OCI-LY7 (cell line): ENCODE measurements at regions not wholly inside any gene's neighbourhood (a gene's known extent, or its start where the extent isn't known, plus 50 kb on each side); places are given as distances from the start of the nearest gene placed in this dataset.

ENCODE experiments used
- BruUV-seq: library from RNA; stranded (reverse); fragments of 400-500 nt; replicated peaks from 2 replicates; lab custom pipeline; 2021; lab: Mats Ljungman, UMichigan
- CTCF ChIA-PET: fragments of 300-600 bp; sonication (Branson Sonifier 250); formaldehyde crosslinking; loops from one replicate; lab custom pipeline; 2022; ENCODE audit warnings: antibody characterized with exemption; ENCODE audit not compliant: unreplicated experiment; lab: Charles Lee
- POLR2A ChIA-PET: fragments of 300-600 bp; sonication (Branson Sonifier 250); formaldehyde crosslinking; loops from one replicate; lab custom pipeline; 2022; ENCODE audit warnings: antibody characterized with exemption; lab: Charles Lee
- DNase-seq: peaks from one replicate; pipeline ENCODE4 v3.0.0-alpha.2; 2015; ENCODE audit warnings: low spot score
- H2AFZ ChIP-seq: fragments of 200-600 bp; sonication (generic), shearing (Covaris generic); 2 replicates; pipeline ENCODE4 v1.6.1; 2014; ENCODE audit warnings: mild to moderate bottlenecking, antibody characterized with exemption, low read length, moderate library complexity
- H3K27ac ChIP-seq: fragments of 200-600 bp; sonication (generic); 2 replicates; pipeline ENCODE4 v1.5.1; 2014; ENCODE audit warnings: mixed run types, low read depth, mild to moderate bottlenecking, moderate library complexity, low read length, inconsistent platforms; ENCODE audit not compliant: poor library complexity, severe bottlenecking
- H3K36me3 ChIP-seq: fragments of 200-600 bp; sonication (generic); 2 replicates; pipeline ENCODE4 v1.6.1; 2014; ENCODE audit warnings: mild to moderate bottlenecking, antibody characterized with exemption, low read length, moderate library complexity, mixed read lengths; ENCODE audit not compliant: insufficient read depth
- H3K4me1 ChIP-seq: fragments of 200-600 bp; sonication (generic); 2 replicates; pipeline ENCODE4 v1.5.1; 2014; ENCODE audit warnings: mild to moderate bottlenecking, low read length; ENCODE audit not compliant: insufficient read depth, poor library complexity, severe bottlenecking
- H3K4me2 ChIP-seq: fragments of 200-600 bp; sonication (generic); 2 replicates; pipeline ENCODE4 v1.6.1; 2014; ENCODE audit warnings: mild to moderate bottlenecking, low read length
- H3K4me3 ChIP-seq: fragments of 200-600 bp; sonication (generic); 2 replicates; pipeline ENCODE4 v1.5.1; 2014; ENCODE audit warnings: mild to moderate bottlenecking, low read depth, low read length; ENCODE audit not compliant: poor library complexity, severe bottlenecking
- H3K79me2 ChIP-seq: fragments of 200-600 bp; sonication (generic); 2 replicates; pipeline ENCODE4 v1.6.1; 2016; ENCODE audit warnings: low read depth, mild to moderate bottlenecking, low read length, moderate library complexity, mixed read lengths; ENCODE audit not compliant: insufficient read depth
- H3K9me2 ChIP-seq: fragments of 200-600 bp; sonication (generic); 2 replicates; pipeline ENCODE4 v1.6.1; 2016; ENCODE audit warnings: mild to moderate bottlenecking, low read length, mixed read lengths; ENCODE audit not compliant: insufficient read depth
- H3K9me3 ChIP-seq: fragments of 200-600 bp; sonication (generic); 2 replicates; pipeline ENCODE4 v1.6.1; 2014; ENCODE audit warnings: mild to moderate bottlenecking, mixed run types, low read length, mixed read lengths
- H4K20me1 ChIP-seq: fragments of 200-600 bp; sonication (generic); 2 replicates; pipeline ENCODE4 v1.6.1; 2014; ENCODE audit warnings: mild to moderate bottlenecking, antibody characterized with exemption, low read length, moderate library complexity, mixed read lengths; ENCODE audit not compliant: insufficient read depth
- EZH2phosphoT487 ChIP-seq: fragments of 200-600 bp; sonication (generic); IDR thresholded peaks from 2 replicates; pipeline ENCODE4 v1.6.1; 2018; ENCODE audit warnings: low read depth, borderline replicate concordance, mild to moderate bottlenecking, mixed run types, antibody characterized with exemption, low read length, moderate library complexity, mixed read lengths
- intact Hi-C: fragments of 100-400 bp; cut with micrococcal nuclease; formaldehyde crosslinking; loops from one replicate; pipeline ENCODE4 v1.10.0; 2022; ENCODE audit not compliant: unreplicated experiment
- TF ChIP-seq, protein P1 (sequence below): fragments of 200-600 bp; sonication (generic); conservative IDR thresholded peaks from 2 replicates; pipeline ENCODE4 v1.5.1; 2014; ENCODE audit warnings: mild to moderate bottlenecking, antibody characterized with exemption, low read length, moderate library complexity, mixed read lengths

DNA sequence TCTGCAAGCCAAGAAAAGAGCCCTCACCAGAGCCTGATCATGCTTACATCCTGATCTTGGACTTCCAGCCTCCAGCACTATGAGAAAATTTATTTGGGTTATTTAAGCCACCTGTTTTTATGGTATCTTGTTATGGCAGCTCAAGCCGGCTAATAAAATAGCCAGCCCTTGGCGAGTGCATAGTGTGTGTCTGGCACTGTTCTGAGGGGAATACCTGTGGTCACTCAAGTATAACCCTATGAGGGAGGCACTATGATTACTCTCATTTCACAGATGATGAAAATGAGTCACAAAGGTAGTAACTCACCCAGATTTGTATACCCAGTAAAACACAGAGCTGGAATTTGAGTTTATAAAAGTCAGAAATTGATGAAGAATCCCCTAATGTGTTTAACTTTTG is 556.9 kb upstream of the SETBP1 start:
- Histone ChIP-seq H3K9me3 (no peaks in the 10 kb centered on the region), H2AFZ (no peak overlapping the region), H3K4me3 (no peak overlapping the region), H3K79me2 (no peaks in the 10 kb centered on the region), H3K9me2 (no peaks in the 10 kb centered on the region), H3K27ac (no peak overlapping the region), H3K4me1 (no peaks in the 10 kb centered on the region), H3K36me3 (no peaks in the 10 kb centered on the region), H4K20me1 (no peaks in the 10 kb centered on the region), H3K4me2 (no peak overlapping the region)
- BruUV-seq: no TSS peak
- DNase-seq: no peak
- POLR2A ChIA-PET: no interaction called here
- CTCF ChIA-PET: no interaction called here
- intact Hi-C loops: no loop called here
- TF ChIP-seq, protein P1, sequence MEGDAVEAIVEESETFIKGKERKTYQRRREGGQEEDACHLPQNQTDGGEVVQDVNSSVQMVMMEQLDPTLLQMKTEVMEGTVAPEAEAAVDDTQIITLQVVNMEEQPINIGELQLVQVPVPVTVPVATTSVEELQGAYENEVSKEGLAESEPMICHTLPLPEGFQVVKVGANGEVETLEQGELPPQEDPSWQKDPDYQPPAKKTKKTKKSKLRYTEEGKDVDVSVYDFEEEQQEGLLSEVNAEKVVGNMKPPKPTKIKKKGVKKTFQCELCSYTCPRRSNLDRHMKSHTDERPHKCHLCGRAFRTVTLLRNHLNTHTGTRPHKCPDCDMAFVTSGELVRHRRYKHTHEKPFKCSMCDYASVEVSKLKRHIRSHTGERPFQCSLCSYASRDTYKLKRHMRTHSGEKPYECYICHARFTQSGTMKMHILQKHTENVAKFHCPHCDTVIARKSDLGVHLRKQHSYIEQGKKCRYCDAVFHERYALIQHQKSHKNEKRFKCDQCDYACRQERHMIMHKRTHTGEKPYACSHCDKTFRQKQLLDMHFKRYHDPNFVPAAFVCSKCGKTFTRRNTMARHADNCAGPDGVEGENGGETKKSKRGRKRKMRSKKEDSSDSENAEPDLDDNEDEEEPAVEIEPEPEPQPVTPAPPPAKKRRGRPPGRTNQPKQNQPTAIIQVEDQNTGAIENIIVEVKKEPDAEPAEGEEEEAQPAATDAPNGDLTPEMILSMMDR: no peak
- TF ChIP-seq EZH2phosphoT487: no peak

DNA sequence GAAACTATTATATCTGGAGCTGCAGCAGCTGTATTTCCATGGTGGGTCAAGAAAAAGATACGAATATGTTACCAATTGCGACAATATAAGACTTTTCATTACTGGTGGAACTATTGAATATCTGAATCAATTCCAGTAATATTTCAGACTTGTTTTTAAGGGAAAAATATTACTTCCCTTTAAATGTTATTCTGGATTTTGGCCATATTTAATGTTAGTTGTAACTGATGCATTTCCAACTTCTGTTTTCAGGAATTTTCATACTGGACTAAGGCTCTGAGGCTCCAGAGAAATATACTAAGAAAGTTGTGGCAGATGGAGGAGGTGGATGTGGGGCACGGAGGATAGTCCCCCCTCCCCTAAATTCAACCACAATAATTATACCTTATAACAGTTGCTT is 555.2 kb upstream of the SETBP1 start:
- H3K27ac ChIP-seq: no peak overlapping the region
- no peak for TF ChIP-seq EZH2phosphoT487
- TF ChIP-seq, protein P1: no peak
- BruUV-seq: no TSS peak
- no peaks in the 10 kb centered on the region for H3K4me1 ChIP-seq
- CTCF ChIA-PET: no interaction called here
- no peaks in the 10 kb centered on the region for H3K36me3 ChIP-seq
- no peaks in the 10 kb centered on the region for H3K9me2 ChIP-seq
- H3K4me2 ChIP-seq: no peak overlapping the region
- no peaks in the 10 kb centered on the region for H3K9me3 ChIP-seq
- no peaks in the 10 kb centered on the region for H4K20me1 ChIP-seq
- no peaks in the 10 kb centered on the region for H3K79me2 ChIP-seq
- DNase-seq: no peak
- POLR2A ChIA-PET: no interaction called here
- no peak overlapping the region for H2AFZ ChIP-seq
- intact Hi-C loops: no loop called here
- H3K4me3 ChIP-seq: no peak overlapping the region

DNA sequence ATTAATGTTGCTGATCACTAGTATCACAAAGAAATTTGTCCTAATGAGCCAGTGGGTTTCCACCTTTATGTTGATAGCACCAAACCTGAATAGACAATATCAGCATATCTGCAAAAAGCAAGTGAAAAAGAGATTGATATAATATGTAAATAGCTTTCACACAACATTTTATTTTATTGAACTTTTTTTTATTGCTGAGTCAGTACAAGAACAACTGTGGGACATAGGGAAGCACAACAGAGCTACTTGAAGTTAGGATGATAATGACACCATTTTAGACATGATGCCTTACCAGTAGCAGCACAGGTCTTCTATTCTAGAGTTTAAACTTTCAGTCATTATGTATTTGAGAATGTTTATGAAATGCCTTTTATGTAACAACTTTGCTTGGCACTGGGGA is 554.1 kb upstream of the SETBP1 start:
- TF ChIP-seq EZH2phosphoT487: no peak
- TF ChIP-seq, protein P1: no peak
- CTCF ChIA-PET: no interaction called here
- BruUV-seq: no TSS peak

More for the DNA sequence above, 554.1 kb upstream of the SETBP1 start:
- Histone ChIP-seq H3K36me3 (no peaks in the 10 kb centered on the region), H3K4me1 (no peaks in the 10 kb centered on the region), H4K20me1 (no peaks in the 10 kb centered on the region), H3K27ac (no peak overlapping the region), H3K4me3 (no peak overlapping the region), H3K79me2 (no peaks in the 10 kb centered on the region), H3K9me2 (no peaks in the 10 kb centered on the region), H3K9me3 (no peaks in the 10 kb centered on the region), H2AFZ (no peak overlapping the region), H3K4me2 (no peak overlapping the region)
- intact Hi-C loops: no loop called here
- no peak for DNase-seq
- POLR2A ChIA-PET: no interaction called here
